AG04450 (cell line): ENCODE measurements at regions not wholly inside any gene's neighbourhood (a gene's known extent, or its start where the extent isn't known, plus 50 kb on each side); places are given as distances from the start of the nearest gene placed in this dataset.

Experiments
- CTCF ChIA-PET: fragments of 300-600, 350-600 bp; formaldehyde crosslinking; extraction: SDS; loops from one replicate; lab custom pipeline; 2022; ENCODE audit warnings: antibody characterized with exemption, inconsistent platforms; lab: Charles Lee
- POLR2A ChIA-PET: fragments of 350-600 bp; formaldehyde crosslinking; extraction: SDS; loops from one replicate; lab custom pipeline; 2021; ENCODE audit warnings: antibody characterized with exemption, inconsistent platforms; lab: Yijun Ruan, JAX
- DNase-seq: peaks from one replicate; pipeline ENCODE4 v3.0.0-alpha.2; 2011; ENCODE audit warnings: low read depth, low spot score
- H3K27ac ChIP-seq: one replicate; pipeline ENCODE4 v1.5.1; 2012; ENCODE audit warnings: low read depth, low read length, control low read depth
- H3K27me3 ChIP-seq: one replicate; pipeline ENCODE4 v1.6.0; 2012; ENCODE audit warnings: low read length; ENCODE audit not compliant: control insufficient read depth, insufficient read depth
- H3K4me3 ChIP-seq: 2 replicates; pipeline ENCODE4 v1.5.1; 2011; ENCODE audit warnings: mild to moderate bottlenecking, low read depth, low read length, control low read depth
- H3K9me3 ChIP-seq: 2 replicates; pipeline ENCODE4 v1.5.1; 2012; ENCODE audit warnings: low read length; ENCODE audit not compliant: control insufficient read depth, insufficient read depth
- TF ChIP-seq, protein P1 (sequence below): IDR thresholded peaks from 2 replicates; pipeline ENCODE4 v1.5.1; 2011; ENCODE audit warnings: low read depth, low read length, control low read depth, inconsistent platforms

DNA sequence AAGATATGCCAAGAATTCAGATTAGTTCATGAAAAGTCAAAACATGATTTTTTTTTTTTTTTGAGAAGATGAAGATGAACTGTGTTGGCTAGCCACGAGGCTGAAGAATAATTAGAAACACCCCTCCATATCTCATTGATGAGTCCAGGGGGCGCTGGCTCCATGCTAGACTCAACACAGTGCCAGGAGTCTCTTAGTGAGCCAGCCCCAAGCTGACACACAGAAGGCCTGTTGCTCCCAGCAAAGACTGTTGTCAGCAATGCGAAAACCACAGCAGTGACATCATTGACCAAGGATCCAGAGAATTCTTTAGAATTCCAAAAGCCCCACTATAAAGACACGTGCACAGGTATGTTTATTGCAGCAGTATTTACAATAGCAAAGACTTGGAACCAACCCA lies 185.2 kb downstream of the ANXA2 start:
- H3K27ac ChIP-seq, result no peak overlapping the region
- H3K9me3 ChIP-seq, result no peaks in the 10 kb centered on the region
- TF ChIP-seq, protein P1, sequence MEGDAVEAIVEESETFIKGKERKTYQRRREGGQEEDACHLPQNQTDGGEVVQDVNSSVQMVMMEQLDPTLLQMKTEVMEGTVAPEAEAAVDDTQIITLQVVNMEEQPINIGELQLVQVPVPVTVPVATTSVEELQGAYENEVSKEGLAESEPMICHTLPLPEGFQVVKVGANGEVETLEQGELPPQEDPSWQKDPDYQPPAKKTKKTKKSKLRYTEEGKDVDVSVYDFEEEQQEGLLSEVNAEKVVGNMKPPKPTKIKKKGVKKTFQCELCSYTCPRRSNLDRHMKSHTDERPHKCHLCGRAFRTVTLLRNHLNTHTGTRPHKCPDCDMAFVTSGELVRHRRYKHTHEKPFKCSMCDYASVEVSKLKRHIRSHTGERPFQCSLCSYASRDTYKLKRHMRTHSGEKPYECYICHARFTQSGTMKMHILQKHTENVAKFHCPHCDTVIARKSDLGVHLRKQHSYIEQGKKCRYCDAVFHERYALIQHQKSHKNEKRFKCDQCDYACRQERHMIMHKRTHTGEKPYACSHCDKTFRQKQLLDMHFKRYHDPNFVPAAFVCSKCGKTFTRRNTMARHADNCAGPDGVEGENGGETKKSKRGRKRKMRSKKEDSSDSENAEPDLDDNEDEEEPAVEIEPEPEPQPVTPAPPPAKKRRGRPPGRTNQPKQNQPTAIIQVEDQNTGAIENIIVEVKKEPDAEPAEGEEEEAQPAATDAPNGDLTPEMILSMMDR, result no peak
- no peaks in the 10 kb centered on the region for H3K27me3 ChIP-seq
- POLR2A ChIA-PET, result no interaction called here
- DNase-seq, result no peak
- CTCF ChIA-PET, result interaction anchor here (0.7 to 1.1 kb wide), 2 partner anchors 33 to 242 kb away, joined by 3 to 4 read pairs; no protein-coding TSS in a partner anchor
- no peak overlapping the region for H3K4me3 ChIP-seq

DNA sequence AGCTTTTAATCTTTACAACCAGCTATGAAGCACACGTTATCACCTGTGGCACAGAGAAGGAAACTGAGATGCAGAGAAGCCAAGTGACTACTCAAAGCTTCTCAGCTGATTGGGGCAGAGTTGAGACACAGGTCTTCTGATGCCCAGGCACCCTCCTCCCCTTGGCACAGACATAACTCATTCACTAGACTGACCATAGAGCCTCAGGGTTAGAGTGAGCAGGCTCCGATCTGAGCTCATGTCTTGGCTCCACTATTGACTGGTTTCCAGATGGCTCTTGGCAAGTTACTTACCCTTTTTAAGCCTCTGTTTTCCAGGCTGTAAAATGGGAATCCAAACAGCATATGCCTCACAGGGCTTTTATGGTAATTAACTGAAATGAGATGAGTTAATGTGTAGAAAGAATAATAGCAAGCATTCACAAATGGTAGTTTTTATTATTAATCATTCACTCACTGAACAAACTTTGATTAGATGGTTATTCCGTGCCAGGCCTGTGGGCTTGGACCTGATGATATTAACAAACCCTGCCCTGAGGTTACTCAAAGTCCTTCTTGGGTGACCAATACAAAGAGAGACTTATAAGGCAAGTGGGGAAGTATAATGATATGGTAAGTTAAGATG lies 184.3 kb downstream of the ANXA2 start:
- Histone ChIP-seq H3K27ac (no peak overlapping the region), H3K27me3 (no peaks in the 10 kb centered on the region), H3K9me3 (no peaks in the 10 kb centered on the region), H3K4me3 (no peak overlapping the region)
- ChIA-PET CTCF (no interaction called here), POLR2A (no interaction called here)
- TF ChIP-seq, protein P1, result no peak
- no peak for DNase-seq

DNA sequence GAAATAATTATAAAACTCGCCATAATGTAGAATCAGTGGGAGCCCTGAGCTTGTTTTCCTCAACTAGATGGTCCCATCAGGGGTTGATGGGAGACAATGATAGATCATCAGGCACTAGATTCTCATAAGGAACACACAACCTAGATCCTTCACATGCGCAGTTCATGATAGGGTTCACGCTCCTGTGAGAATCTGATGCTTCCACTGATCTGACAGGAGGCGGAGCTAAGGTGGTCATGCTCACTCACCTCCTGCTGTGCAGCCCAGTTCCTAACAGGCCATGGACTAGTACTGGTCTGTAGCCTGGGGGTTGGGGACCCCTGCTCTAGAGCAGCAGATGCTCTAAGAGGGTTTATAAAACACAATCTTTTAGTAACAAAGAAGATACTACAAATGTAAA lies 183.6 kb downstream of the ANXA2 start:
- CTCF ChIA-PET, result no interaction called here
- no peaks in the 10 kb centered on the region for H3K27me3 ChIP-seq
- TF ChIP-seq, protein P1, result no peak
- no peak overlapping the region for H3K4me3 ChIP-seq
- no peak for DNase-seq
- H3K27ac ChIP-seq, result no peak overlapping the region
- POLR2A ChIA-PET, result no interaction called here
- no peaks in the 10 kb centered on the region for H3K9me3 ChIP-seq

DNA sequence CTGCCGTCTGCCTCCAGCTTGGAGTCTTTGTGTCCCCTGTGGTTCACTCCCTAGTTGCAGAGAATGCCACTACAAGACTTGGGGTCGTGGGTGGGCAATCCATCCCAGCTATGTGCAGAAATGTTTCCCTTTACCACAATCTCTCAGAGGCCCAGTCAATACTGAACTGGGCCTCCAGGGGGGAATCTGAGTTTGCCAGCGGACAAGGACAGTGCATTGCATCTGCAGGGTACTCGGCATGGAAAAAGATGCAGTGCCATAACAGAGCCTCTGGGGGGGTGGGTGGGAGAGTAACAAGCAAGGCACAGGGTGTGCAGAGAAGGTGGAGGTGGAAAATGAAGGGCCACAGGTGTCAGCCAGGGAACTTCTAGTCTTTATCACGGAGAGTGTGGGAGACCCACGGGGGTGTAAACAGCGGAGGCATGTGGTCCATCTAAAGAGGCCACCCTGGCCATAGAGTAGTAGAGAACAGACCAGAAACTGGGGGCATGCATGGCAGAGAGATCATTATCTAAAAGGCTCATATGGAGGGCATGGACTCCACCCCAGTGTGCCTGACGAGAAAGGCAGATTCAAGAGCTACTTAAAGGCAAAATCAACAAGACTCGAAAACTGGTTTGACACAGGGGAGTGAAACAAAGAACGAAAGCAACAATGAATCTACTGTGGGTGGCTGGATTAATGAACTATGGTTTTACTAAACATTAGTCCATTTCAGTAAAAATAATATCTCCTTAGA lies 182.4 kb downstream of the ANXA2 start:
- H3K27ac ChIP-seq, result no peak overlapping the region
- no peak for DNase-seq
- no peaks in the 10 kb centered on the region for H3K27me3 ChIP-seq
- ChIA-PET CTCF (no interaction called here), POLR2A (no interaction called here)
- no peaks in the 10 kb centered on the region for H3K9me3 ChIP-seq
- TF ChIP-seq, protein P1, result no peak
- H3K4me3 ChIP-seq, result no peak overlapping the region

DNA sequence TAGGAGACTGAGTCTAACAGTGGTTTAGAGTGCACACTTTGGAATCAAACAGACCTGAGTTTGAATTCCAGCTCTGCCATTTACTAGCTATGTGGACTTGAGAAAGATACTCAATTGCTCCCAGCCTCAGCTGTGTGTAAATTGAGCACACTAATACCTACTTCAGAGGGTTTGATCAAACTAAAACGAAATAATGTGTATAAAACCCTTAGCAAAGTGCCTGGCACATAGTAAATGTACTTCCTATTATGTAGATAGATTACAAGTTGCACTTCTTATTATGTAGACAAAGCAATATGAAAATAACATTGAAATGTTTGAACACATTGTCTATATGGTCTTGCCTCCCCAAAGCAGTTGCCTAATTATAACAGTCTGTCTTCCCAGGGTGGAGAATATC lies 180.6 kb downstream of the ANXA2 start:
- no peak overlapping the region for H3K27ac ChIP-seq
- no peaks in the 10 kb centered on the region for H3K27me3 ChIP-seq
- H3K9me3 ChIP-seq, result no peaks in the 10 kb centered on the region
- CTCF ChIA-PET, result no interaction called here
- no peak overlapping the region for H3K4me3 ChIP-seq
- no peak for DNase-seq
- TF ChIP-seq, protein P1, result no peak
- POLR2A ChIA-PET, result no interaction called here
